ENCODE measurements at regions not wholly inside any gene's neighbourhood (a gene's known extent, or its start where the extent isn't known, plus 50 kb on each side); places are given as distances from the start of the nearest gene placed in this dataset.
A peak's percentile ranks its signal among the peaks of the same experiment; 100 is the strongest.
"Not testable (repeated sequence)": the region's sequence is repeated elsewhere in the genome, so short reads cannot be mapped to it uniquely, and the experiment has no call there.

DNA sequence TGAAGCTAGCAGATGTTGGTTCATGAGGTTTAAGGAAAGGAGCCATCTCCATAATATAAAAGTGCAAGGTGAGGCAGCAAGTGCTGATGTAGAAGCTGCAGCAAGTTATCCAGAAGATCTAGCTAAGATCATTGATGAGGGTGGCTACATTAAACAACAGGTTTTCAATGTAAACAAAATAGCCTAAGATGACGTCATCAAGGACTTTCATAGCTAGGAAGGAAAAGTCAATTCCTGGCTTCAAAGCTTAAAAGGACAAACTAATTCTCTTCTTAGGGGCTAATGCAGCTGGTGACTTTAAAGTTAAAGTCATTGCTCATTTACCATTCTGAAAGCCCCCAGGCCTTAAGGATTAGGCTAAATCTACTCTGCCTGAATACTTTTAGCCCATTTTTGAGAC is 141.9 kb downstream of the MID1IP1 start:
- DNase-seq: no peak

DNA sequence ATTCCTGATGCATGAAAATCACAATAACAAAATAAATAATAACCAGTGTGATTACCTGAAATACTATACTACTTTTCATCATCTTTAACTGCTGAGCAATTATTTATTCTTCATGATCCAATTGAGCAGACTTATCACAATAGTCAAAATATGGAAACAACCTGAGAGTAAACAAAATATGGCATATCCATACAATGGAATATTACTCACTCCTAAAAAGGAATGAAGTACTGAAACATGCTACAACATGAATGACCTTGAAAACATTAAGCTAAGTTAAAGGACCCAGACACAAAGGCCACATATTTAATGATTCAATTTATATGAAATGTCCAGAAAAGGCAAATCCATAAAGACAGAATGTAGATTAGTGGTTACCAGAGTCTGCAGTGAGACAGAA is 146.8 kb downstream of the MID1IP1 start:
- no peak for DNase-seq

DNA sequence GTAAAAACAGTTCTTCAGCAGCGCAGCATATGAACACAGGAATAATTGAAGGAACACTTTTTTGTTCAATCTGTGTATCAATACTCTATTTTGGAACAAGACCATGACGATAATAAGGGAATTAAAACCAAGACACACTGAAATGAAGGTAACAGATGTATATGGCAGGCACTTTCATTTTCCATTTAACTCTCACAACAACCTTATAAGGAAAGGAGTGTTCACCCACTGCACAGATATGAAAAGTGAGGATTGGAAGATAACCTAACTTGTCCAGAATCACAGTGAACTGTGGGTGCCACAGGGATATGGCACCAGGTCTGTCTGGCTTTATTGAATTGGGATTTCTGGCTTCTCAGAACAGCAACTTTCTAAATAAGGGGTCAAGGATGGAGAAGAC is 153.3 kb downstream of the MID1IP1 start:
- DNase-seq: no peak

DNA sequence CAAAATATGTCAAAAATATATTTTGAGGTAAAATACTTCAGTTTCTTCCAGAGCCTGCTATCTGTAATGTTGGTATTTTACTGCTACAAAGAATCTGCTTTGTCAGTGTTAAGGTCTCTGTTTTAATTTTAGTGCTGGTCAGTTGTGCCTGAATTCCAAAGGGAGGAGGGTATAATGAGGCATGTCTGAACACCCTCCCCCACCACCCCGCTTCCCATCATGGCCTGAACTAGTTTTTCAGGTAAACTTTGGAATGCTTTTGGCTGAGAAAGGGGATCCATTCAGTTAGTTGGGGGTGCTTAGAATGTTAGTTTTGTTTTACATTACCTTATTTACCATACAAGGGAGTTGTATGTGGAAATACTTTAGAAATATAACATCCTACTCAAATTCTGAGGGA is 158.5 kb downstream of the MID1IP1 start:
- DNase-seq: no peak

DNA sequence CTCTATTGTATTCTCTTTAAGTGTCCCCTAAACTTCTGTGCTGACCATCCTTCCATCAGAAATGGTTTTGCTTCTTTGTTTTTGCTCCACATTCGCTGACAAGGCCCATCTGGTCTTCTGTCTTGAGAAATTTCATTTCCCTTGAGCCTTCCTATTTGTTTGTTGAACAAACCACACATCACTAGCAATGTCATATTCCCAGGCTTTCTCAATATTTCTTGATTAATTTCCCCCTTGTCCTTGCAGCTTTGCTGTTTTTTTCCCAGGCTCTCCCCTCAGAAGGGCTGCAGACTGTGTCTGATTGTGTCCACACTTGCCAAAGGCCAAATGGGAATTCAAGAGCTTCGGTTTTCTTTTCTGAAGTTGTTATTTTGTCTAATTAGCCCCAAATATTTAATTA is 158.9 kb downstream of the MID1IP1 start:
- DNase-seq: no peak

DNA sequence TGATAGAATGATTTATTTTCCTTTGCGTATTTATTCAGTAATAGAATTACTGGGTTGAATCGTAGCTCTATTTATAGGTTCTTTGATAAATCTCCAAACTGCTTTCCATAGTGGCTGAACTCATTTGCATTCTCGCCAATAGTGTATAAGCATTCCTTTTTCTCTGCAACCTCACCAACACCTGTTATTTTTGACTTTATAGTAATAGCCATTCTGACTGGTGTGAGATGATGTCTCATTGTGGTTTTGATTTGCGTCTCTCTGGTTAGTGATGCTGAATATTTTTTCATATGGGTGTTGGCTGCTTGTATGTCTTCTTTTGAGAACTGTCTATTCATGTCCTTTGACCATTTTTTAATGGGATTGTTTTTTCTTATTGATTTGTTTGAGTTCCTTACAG is 160.7 kb downstream of the MID1IP1 start:
- DNase-seq: no peak

DNA sequence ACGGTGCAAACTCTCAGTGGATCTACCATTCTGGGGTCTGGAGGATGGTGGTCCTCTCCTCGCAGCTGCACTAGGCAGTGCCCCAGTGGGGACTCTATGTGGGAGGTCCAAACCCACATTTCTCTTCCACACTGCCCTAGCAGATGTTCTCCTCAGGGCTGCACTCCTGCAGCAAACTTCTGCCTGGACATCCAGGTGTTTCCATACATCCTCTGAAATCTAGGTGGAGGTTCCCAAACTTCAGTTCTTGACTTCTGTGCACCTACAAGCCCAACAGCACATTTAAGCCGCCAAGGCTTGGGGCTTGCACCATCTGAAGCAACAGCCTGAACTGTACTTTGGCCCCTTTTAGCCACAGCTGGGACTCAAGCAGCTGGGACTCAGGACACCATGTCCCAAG is 162.0 kb downstream of the MID1IP1 start:
- DNase-seq: not testable (repeated sequence)

DNA sequence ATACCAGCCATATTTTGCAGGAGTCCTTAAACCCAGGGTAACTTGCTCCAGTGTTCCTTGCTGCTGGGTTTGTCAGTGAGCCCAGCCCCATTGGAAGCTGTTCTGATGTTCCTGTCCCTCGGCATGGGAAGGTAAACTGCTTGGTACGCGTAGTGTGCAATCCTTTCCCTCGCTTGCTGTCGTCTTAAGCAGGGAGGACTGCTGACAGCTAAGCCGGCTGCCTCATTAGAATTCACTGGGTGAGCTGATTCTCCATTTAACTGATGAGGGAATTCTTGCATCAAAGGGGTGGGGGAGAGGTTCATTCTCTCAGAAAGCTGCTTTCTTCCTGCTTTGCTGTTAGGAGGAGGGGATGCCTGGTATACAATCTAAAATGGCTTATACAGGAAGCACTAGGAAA is 164.6 kb downstream of the MID1IP1 start:
- DNase-seq: no peak

DNA sequence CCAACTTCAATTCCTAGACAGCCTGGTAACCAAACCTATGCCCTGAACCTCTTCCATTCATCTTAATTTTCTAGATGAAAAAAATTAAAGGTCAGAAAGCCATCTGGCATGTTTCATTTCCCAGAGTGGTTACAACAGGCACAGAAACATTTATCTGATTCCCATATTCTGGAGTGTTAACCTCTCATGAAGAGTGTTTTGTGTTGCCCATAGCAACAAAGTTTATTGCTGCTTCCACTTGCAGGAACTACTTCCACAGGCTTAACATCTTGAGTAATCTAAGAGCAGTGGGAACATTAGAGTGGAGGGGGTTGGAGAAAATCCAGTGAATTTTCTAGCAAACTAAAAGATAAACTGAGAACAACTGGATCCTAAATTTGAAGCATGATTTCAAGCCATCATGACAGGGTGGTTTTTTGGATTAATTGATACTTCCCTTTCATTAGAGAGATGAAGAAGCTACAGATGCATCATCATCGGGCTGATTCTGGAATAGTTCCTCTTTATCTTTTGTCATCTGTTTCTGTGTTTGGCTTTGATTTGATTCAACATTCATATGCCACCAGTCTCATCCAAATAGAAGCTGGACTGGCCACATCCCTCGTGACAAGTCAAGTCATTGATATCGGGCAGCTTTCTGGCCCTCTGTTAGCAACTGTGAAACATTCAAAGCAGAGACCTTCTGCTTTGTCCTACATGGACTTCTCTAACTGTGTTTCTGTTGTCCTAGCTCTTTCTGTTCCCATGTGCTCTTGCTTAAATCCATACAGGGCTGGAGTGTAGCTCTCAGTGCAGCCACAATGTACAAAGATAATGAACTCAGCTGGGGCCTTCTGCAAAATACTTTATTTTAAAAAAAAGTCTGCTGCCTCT is 167.3 kb downstream of the MID1IP1 start:
- DNase-seq: no peak

DNA sequence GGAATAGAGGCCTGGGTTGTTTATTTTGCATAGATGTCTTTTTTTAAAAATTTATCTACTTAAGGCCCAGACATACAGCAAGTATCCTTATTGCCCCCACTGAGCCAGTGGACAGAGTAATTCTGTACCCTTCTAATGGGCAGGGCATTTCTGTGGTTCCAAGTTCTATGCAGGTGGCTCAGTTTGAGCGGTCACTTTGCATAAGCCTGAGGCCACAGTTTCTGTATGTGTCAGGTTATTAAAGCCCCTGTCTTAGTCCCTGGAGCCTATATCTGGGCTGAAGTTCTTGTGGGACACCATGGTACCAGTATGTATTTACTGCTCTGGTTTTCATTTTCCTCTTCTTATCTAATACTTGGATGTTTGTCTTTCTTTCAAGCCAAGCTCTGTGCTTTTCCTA is 168.8 kb downstream of the MID1IP1 start:
- no peak for DNase-seq

DNA sequence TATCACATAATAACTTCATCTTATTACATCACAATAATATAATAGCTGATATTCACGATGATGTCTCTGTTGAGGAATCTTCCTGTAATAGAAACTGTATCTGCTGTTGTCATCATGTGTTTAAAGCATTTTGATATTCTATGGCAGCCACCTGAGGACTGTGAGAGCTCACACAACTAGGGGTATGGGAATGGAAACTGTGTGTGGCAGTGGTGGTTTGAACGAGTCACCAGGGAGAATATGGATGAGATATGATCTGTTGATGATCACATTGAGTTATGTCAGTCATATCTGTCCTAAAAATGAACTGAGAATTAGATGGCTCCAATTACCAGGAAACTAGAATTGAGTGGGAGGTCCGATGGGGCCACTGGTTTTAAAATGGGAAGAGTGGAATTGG is 169.6 kb downstream of the MID1IP1 start:
- DNase-seq: no peak

DNA sequence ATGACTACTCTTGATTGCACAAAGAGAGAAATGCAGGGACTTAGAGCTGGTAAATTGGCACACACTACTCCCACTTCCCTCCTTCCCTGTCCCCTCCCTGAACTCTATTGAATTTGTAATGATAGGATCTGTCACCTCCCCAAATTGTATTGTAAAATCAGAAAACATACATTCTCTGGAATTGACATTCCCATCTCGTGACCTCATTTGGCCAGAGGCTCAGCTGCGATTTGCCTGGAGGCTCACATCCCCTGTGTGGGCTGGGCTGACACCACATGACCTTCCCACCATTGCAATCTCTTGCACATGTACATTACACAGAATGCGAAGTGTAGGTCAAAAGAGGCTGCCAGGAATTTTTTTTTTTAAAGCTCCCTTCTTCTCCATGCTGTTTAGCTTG is 172.1 kb downstream of the MID1IP1 start:
- no peak for DNase-seq

DNA sequence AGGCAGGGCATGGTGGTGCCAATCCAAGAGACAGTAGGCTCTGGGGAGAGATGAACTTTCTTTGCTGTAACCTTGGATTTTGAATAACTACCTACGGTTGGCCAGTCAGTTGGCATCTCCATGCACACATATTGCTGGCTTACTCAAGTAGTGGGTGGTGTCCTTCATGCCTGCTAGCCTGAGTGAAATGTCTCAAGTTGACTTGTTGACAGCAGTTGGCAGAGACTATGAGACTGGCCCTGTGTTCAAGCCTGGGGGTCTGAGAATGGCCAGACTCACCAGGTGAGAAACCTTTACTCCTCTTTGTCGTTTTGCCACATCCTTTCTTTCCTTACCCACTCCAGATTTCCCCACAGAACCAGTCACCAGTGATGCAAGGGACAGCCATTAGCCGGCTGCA is 173.3 kb downstream of the MID1IP1 start:
- no peak for DNase-seq

DNA sequence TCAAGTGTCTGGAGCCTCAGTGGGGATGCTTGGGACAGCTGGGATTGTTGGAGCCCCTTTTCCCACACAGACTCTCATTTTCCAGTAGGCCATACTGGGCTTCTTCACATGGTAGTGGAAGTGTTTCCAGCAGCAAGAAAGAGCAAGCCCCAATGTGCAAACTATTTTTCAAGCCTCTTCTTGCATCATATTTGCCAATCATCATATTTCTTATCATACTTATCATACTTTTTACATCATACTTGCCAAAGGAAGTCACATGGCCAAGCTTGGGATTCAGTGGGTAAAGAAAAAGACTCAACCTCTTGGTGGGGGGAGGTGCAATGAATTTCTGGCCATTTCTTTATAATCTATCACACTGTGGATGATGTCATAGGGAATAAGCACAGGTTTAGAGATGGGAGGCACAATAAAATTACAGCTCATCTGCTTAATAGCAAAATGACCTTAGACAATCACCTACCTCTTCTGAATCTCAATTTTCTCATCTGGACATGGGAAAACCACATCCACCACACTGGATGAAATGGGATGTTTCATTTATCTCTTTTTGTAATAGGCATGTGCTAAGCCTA is 174.2 kb downstream of the MID1IP1 start:
- DNase-seq: no peak

DNA sequence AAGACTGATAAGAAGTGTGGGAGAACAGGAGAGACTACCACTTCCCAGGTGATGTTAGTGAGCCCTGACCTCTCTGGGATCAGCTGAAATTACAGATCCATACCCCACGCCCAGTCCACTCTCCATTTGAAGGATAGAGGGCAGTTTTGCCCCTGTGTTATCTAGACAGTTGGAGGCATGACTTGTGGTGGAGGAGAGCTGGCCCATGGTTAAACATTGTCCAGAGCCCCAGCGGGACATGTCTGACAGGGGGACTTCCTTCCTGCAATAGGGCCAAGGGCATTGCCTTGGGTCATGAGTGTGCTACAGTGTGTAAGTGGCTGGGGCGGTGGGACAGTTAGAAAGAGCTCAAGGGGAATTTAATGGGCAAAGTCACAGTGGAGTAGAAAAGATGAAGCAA is 181.1 kb downstream of the MID1IP1 start:
- DNase-seq: no peak

DNA sequence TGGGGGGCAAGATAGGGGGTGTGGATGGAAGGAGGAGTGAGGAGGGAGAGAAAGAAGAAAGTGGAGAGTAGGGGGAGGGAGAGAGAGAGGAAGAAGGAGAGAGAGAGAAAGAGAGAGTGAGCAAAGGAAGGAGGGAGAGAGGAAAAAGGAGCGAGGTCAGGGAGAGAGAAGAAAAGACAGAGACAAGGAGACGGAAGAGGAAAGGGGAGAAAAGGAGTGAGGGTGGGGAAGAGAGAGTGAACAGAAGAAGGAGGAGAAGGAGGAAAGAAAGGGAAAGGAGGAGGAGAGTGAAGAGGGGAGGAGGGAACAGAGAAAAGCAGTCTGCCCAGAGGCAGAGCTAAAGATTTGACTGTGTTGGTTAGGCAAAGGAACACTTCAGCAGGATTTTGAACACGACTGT is 181.6 kb downstream of the MID1IP1 start:
- DNase-seq: no peak

DNA sequence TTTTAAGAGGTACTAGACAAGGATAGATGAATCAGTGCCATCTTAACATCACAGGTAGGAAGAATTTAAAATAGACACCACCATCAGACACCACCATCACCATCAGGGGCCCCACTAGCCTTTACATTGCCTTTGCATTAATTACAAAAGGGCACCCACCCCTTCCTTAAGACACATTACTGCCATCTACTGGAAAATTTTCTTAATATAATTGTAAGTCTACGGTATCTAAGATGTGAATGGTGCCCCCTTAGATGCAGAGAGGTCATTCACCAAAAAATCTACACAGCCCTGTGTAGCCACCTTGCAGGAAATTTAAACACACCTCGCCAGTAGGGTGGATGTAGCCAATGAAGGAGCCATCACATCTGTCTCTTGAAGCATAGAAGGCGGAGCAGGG is 184.1 kb downstream of the MID1IP1 start:
- DNase-seq: peak; percentile 32

DNA sequence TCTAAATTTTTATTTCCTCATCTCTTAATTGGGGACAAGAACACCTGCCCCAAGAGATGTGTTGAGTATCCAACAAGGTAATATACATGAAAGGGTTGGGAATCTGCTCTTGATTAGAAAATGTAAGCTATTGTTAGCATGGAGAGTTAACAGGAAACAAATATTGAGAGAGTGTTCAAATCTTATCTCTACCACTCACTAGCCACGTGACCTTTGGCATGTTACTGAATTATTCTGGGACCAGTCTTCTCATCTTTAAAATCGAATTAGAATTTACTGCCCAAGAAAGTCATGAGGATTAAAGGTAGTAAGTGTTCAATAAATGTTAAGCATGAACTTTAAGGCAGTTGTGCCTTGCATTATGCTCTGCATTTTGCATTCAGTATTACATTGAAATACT is 184.7 kb downstream of the MID1IP1 start:
- no peak for DNase-seq

DNA sequence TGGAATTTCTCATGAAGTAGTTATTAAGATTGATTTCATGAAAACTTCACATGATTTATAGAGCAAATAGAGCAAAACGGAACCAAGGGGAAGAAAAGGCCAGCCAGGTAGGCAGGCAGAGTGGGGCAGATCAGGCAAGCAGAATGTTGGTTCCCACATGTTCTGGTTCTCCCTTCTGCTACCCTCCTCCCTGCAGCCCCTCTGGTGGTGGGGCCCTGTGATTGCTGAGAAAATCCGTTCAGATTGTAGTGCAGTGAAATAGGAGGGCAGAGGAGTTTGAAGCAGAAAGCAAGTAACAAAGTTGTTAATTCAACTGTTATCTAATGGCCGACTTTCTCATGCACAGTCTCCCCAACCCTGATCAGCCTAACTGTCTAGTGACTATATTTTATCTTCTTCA is 185.3 kb downstream of the MID1IP1 start:
- no peak for DNase-seq

DNA sequence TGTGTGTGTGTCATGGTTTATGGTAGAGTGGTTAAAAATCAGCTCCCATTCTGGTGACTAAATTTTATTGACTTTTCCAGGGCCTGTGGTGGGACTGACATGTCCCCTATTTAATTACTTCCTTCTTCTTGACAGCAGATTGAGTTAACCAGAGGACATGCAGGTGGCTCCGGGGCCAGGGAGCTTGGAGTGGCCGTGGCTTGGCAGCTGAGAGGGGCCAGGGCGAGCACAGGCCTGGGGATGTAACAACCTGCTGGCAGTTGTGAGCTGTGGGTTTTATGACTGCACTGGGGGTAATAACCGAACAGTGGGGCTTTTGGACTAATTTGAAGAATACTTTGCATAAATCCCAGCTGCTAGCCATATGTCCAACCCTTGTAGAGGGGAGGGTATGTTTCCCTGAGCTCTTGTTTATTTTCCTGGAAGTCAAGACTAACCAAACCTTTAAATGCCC is 186.0 kb downstream of the MID1IP1 start:
- no peak for DNase-seq

DNA sequence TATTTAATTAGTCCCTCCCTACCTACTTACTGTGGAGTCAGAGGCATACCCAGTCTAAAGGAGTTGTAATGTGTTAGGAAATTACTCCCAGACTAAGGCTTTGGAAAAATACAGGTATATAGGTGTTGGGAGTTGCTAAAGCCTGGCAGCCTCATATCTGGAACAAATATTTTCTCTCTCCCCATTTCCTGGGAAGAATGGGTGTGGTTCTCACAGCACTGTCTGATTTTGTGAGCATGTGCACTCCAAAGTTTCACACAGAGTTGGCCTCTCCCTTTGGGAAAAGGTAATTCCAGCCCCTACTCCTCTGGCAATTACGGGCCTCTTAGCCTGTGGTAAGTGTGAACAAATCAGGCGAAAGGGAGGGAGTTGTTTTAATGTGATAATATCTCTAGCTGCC is 187.0 kb downstream of the MID1IP1 start:
- no peak for DNase-seq

DNA sequence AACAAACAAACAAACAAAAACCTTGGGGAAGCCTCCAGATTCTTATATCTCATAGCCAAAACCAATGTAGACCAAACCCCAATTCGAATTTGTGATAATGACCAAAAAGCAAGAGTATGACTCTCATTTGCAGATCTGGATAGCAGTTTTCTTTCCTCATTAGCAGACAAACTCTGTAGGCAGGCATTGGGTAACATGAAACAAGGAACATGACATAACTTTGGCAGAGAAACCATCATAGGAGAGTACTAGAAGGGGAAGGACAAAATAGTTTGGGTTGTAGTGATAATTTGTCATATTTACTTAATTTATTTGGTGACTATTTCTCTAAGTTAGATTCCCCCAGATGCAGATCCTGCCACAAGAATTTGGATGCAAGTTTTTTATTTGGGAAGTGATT is 187.8 kb downstream of the MID1IP1 start:
- no peak for DNase-seq

DNA sequence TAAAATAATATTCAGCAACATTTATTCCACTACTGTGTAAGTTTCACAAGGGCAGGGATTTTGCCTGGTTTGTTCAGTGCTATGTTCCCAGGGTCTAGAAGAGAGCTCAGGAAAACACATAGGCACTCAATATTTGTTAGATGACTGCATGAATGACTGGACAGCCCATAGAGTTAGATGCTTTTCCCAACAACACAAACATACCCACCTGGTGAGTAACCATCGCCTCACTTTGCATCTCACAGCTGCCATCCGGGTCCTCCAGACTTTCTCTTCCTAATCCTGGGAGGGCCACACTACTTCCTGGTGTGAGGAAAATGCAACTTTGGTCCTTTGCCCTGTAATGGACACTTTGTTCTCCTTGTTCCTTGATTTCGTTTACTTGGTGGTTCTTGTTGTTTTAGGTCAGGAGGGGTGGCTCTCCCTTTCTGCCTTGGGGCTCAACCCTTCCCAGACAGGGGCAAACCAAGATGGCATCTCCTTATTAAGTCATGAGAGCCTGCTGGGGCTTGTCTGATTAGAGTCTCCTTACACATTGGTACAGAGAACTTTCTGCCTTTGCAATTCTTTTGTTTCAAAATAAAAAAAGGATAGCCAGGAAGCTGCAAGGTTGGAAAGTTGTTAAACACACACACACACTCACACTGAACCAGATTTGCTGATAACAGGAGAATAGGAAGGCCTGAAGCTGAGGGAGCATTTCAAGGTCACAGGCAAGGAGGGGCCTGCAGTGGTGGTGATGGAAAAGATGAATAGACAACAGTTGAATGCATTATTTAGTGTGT is 190.6 kb downstream of the MID1IP1 start:
- no peak for DNase-seq
